Tibial nerve (tissue), 4 donors: ENCODE measurements at regions not wholly inside any gene's neighbourhood (a gene's known extent, or its start where the extent isn't known, plus 50 kb on each side); places are given as distances from the start of the nearest gene placed in this dataset.

Experiments
- EP300 ChIP-seq, 2 donors: sonication (generic); formaldehyde crosslinking; IDR thresholded peaks; one replicate each; pipeline ENCODE4 v1.6.1; 2017; ENCODE audit warnings: antibody characterized with exemption in 2 of 2, mild to moderate bottlenecking in 1 of 2
- POLR2A ChIP-seq, 2 donors: fragments of 450-650 bp; IDR thresholded peaks; one replicate each; pipeline ENCODE4 v1.6.1; 2017; ENCODE audit warnings: antibody characterized with exemption in 2 of 2, mild to moderate bottlenecking in 2 of 2, moderate library complexity in 2 of 2
- TF ChIP-seq, protein P1 (sequence below), 5 experiments: fragments of 200-600 bp in 3 of 5; fragments of 450-650 bp in 2 of 5; sonication (generic) in 3 of 5; IDR thresholded peaks; one replicate each; pipeline ENCODE4 v1.5.1; 2016 to 2019; ENCODE audit warnings: antibody characterized with exemption in 5 of 5, mild to moderate bottlenecking in 3 of 5, moderate library complexity in 2 of 5

GRCh38 chr18:3394648-3395047 lies 55.3 kb upstream of the TGIF1 start:
- TF ChIP-seq, protein P1, sequence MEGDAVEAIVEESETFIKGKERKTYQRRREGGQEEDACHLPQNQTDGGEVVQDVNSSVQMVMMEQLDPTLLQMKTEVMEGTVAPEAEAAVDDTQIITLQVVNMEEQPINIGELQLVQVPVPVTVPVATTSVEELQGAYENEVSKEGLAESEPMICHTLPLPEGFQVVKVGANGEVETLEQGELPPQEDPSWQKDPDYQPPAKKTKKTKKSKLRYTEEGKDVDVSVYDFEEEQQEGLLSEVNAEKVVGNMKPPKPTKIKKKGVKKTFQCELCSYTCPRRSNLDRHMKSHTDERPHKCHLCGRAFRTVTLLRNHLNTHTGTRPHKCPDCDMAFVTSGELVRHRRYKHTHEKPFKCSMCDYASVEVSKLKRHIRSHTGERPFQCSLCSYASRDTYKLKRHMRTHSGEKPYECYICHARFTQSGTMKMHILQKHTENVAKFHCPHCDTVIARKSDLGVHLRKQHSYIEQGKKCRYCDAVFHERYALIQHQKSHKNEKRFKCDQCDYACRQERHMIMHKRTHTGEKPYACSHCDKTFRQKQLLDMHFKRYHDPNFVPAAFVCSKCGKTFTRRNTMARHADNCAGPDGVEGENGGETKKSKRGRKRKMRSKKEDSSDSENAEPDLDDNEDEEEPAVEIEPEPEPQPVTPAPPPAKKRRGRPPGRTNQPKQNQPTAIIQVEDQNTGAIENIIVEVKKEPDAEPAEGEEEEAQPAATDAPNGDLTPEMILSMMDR (IDR thresholded peaks at IDR 0.05), result no peak
- no peak for TF ChIP-seq POLR2A (IDR thresholded peaks at IDR 0.05)
- TF ChIP-seq EP300 (IDR thresholded peaks at IDR 0.05), result no peak
